Stimulated activated naive CD8-positive, alpha-beta T cell treated with anti-CD3 and anti-CD28 coated beads, Interleukin-15, amount 100 ng/mL, for 72 hours (primary cell): ENCODE measurements at regions not wholly inside any gene's neighbourhood (a gene's known extent, or its start where the extent isn't known, plus 50 kb on each side); places are given as distances from the start of the nearest gene placed in this dataset.
"Not testable (repeated sequence)": the region's sequence is repeated elsewhere in the genome, so short reads cannot be mapped to it uniquely, and the experiment has no call there.

Source experiments
- ATAC-seq: fragments of 150-1000 bp; cut with Tn5 transposase; 2 replicates; pipeline ENCODE4 v1.10.0; 2021; ENCODE audit warnings: mild to moderate bottlenecking, moderate library complexity
- DNase-seq, 2 donors: peaks; one replicate each; pipeline ENCODE4 v3.0.0; 2021 to 2022
- H3K27ac Mint-ChIP-seq, 2 donors: one replicate each; pipeline ENCODE4 v1.8.0; 2022; ENCODE audit warnings: mild to moderate bottlenecking in 2 of 2, mixed read lengths in 2 of 2, moderate library complexity in 2 of 2
- H3K27me3 Mint-ChIP-seq: one replicate; pipeline ENCODE4 v1.8.0; 2022; ENCODE audit warnings: mixed read lengths
- H3K4me1 Mint-ChIP-seq: one replicate; pipeline ENCODE4 v1.8.0; 2022; ENCODE audit warnings: mild to moderate bottlenecking, mixed read lengths
- H3K4me3 Mint-ChIP-seq, 2 donors: one replicate each; pipeline ENCODE4 v1.8.0; 2022; ENCODE audit warnings: mild to moderate bottlenecking in 2 of 2, mixed read lengths in 2 of 2, moderate library complexity in 1 of 2
- H3K9me3 Mint-ChIP-seq, 2 donors: one replicate each; pipeline ENCODE4 v1.8.0; 2022; ENCODE audit warnings: mixed read lengths in 2 of 2

DNA sequence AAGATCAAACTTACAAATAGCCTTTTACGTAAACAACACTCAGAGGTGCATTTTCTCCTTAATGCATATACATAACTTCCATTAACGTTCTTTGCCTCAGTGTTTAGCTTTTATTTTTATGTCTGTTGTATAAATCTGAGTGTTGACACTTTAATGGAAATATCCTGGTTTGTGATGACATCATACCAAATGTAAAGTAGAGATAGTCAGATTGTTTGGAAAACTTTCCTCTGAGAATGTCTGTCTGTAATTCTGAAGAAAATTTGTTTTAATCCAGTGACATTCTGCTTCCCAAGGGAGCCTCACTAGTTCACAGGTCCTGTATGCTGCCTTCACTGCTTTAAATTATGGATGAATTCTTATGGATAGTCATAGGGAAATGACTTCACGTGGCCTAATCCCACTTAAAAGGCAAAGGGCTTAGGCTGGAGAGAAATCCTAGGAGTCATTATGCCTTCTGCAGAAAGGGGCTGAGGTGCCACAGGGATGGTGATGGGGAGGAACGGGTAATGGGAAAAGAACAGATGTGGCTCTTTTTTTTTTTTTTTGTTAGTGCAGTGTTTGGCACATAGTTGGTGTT lies 93.2 kb downstream of the DNAJB9 start:
- H3K27me3 Mint-ChIP-seq: no peaks in the 10 kb centered on the region
- no peaks in the 10 kb centered on the region for H3K9me3 Mint-ChIP-seq
- no peak overlapping the region for H3K27ac Mint-ChIP-seq
- DNase-seq (no peak), ATAC-seq (no peak)
- H3K4me1 Mint-ChIP-seq: no peaks in the 10 kb centered on the region
- no peak overlapping the region for H3K4me3 Mint-ChIP-seq

DNA sequence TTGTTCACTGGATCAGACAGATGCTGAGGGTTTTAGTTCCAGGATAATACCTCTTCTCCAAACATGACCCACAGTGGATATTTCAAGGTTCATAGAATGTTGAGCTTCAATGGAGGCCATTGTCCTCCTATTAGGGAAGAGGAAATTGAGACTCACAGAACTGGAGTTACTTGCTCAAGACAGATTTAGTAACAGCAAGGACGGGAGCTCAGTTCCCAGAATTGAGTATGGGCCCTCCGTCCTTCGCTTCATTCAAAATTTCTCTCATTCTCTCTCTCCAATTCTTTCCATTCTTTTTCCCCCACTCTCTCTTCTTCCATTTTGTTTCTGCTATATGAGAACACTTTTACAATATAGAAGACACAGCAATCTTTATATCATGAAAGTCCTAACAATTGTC lies 94.0 kb downstream of the DNAJB9 start:
- H3K4me1 Mint-ChIP-seq: no peaks in the 10 kb centered on the region
- no peak overlapping the region for H3K27ac Mint-ChIP-seq
- no peaks in the 10 kb centered on the region for H3K9me3 Mint-ChIP-seq
- no peak overlapping the region for H3K4me3 Mint-ChIP-seq
- peaks cover 2% of the 10 kb centered on the region for H3K27me3 Mint-ChIP-seq
- DNase-seq (no peak), ATAC-seq (no peak)

DNA sequence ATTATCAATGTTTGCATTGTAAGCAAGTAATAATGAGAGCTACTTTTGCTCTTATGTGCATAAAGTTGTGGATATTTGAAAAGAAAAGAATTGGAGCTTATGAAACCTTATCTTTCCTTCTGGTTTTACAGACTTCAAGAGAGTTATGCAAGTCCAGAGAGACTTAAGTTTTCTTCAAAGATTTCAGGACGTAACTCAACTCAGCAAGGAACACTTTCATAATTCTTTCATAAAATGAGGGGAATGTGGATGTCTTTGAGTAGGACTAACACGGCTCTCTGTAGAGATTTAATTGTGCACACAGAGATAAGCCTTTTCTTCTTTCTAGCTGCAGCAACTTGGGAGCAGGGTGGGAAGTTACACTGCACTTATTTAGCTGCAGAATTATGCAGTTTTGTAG lies 97.5 kb downstream of the DNAJB9 start:
- H3K4me3 Mint-ChIP-seq: no peak overlapping the region

DNA sequence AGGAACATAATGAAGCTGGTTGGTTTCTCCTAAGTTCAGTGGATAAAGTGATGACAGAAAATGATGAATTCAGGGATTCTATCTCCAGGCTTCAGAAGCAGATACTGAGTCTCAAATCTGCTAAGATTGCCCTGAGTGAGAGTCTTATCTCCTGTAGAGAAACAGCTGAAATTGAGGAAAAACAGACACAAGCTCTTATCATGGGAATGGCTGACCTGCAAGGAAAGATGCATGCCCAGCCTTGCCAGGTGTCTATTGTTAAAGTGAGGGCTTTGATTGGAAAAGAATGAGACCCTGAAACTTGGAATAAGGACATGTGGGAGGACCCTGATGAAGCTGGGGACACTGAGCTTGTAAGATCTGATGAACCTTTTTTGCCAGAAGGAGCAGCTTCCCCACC lies 100.3 kb downstream of the DNAJB9 start:
- Mint-ChIP-seq H3K4me3 (no peak overlapping the region), H3K27ac (no peak overlapping the region), H3K9me3 (no peaks in the 10 kb centered on the region), H3K4me1 (no peaks in the 10 kb centered on the region), H3K27me3 (peaks cover 12% of the 10 kb centered on the region)
- DNase-seq (no peak), ATAC-seq (no peak)

More for the DNA sequence above, 97.5 kb downstream of the DNAJB9 start:
- no peak overlapping the region for H3K27ac Mint-ChIP-seq
- H3K9me3 Mint-ChIP-seq: no peaks in the 10 kb centered on the region
- ATAC-seq (no peak), DNase-seq (no peak)
- peaks cover 12% of the 10 kb centered on the region for H3K27me3 Mint-ChIP-seq
- H3K4me1 Mint-ChIP-seq: no peaks in the 10 kb centered on the region

DNA sequence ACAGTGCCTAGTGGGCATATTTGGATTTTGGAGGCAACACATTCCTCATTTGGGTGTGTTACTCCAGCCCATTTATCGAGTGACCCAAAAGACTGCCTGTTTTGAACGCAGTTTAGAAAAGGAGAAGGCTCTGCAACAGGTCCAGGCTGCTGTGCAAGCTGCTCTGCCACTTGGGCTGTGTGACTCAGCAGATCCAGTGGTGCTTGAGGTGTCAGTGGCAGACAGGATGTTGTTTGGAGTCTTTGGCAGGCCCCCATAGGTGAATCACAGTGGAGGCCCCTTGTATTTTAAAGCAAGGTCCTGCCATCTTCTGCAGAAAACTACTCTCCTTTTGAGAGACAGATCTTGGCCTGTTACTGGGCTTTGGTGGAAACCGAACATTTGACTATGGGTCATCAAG lies 104.0 kb downstream of the DNAJB9 start:
- not testable (repeated sequence) for H3K9me3 Mint-ChIP-seq, DNase-seq, H3K4me1 Mint-ChIP-seq, ATAC-seq, H3K4me3 Mint-ChIP-seq
- Mint-ChIP-seq H3K27ac (peak overlapping the region in 1 of 2 donors; percentile 31), H3K27me3 (peaks cover 11% of the 10 kb centered on the region)

DNA sequence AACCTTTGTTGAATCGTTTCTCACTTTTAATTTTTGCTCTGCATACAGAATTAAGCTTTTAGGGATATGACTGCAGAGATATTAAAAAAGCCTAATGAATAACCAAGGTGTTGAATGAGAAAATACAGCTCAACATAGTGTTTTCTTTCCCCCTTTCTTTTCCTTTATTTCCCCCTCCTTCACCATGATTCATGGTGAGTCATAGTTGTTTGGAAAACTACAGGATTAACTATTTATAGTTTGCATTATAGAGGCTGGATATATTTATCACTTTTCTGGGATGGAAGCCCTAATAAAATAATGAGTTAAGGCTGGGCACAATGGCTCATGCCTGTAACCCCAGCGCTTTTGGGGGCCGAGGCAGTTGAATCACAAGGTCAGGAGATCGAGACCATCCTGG lies 115.0 kb downstream of the DNAJB9 start:
- Mint-ChIP-seq H3K4me3 (no peak overlapping the region), H3K9me3 (peaks cover 0 to 4% of the 10 kb centered on the region in 2 donors), H3K27me3 (no peaks in the 10 kb centered on the region), H3K4me1 (no peaks in the 10 kb centered on the region), H3K27ac (no peak overlapping the region)
- DNase-seq: no peak
- ATAC-seq: no peak

DNA sequence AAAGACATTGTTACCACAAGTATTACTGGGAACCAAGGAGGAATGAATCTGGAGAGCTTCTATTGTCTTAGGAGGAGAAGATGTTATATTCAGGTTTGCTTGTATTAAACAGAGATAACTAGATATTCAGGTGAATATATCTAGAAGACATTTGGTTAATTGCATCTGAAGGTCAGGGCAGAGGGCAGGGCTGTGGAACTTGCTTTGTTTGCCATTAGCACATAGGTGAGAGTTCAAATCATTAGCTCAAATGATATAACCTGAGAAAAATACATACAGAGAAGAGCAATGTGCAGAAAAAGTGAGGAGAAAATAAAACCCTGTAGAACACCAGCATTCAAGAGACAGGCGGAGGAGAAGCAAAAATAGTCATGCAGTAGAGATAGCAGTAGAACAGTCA lies 116.8 kb downstream of the DNAJB9 start:
- Mint-ChIP-seq H3K27ac (no peak overlapping the region), H3K9me3 (peaks cover 0 to 7% of the 10 kb centered on the region in 2 donors), H3K4me3 (no peak overlapping the region), H3K27me3 (no peaks in the 10 kb centered on the region), H3K4me1 (no peaks in the 10 kb centered on the region)
- ATAC-seq (no peak), DNase-seq (no peak)

DNA sequence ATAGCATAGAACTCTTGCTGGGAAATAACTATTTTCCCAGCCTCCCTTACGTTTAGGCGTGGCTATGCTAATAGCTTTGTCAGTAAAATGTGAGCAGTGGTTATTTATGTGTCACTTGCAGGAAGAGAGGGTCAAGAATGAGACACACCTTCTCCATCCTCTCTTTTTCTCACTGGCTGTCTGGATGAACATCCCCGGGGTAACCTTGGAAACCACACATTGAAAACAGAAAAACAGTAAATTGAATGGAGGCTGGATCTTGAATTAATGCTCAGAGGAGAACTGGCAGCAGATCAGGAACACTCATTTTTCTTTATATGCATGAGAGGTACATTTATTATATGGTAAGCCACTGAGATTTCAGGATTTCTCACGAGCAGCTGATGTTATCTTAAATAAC lies 127.6 kb downstream of the DNAJB9 start:
- Mint-ChIP-seq H3K27ac (no peak overlapping the region), H3K27me3 (peaks cover 11% of the 10 kb centered on the region), H3K4me3 (no peak overlapping the region), H3K9me3 (peaks cover 5 to 16% of the 10 kb centered on the region in 2 donors), H3K4me1 (no peaks in the 10 kb centered on the region)
- ATAC-seq (no peak), DNase-seq (no peak)

DNA sequence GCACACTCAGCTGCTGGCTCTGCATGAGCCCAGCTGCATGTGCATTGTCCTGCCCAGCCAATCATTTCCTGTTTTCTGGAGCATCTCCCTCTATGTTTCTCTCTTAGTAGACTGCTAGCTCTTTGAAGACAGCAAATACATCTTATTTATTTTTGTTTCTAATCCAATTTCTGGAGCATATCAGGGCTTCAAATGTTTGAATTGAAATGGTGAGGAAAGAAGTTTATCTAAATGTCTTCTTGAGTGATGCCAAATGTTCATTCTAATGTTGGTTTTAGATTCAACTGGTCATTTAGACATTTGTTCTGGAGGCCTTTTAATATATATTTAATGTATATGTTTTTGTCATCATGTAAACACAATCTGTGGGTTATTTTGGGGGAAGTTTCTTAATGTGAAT lies 141.9 kb downstream of the DNAJB9 start:
- H3K4me3 Mint-ChIP-seq: no peak overlapping the region
- H3K27ac Mint-ChIP-seq: peak overlapping the region in 1 of 2 donors; percentile 78
- peaks cover 25% of the 10 kb centered on the region for H3K27me3 Mint-ChIP-seq
- no peaks in the 10 kb centered on the region for H3K9me3 Mint-ChIP-seq
- ATAC-seq: no peak
- no peaks in the 10 kb centered on the region for H3K4me1 Mint-ChIP-seq
- no peak for DNase-seq

DNA sequence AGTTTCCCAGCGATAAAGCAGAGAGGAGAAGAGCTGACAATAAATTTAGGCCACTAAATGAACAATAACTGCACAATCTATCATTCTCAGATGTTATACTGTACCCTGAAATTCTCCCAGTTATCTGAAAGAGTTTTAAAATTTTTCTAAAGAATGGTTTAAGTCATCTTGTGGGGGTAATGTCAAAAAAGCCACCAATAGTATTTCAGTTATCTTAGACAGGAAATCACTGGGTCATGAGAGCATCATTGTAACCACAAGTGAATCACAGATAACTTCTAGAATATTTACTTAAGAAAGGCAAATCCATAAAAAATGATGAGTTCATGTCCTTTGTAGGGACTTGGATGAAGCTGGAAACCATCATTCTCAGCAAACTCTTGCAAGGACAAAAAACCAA lies 147.1 kb downstream of the DNAJB9 start:
- no peak for ATAC-seq
- DNase-seq: no peak
- Mint-ChIP-seq H3K4me1 (no peaks in the 10 kb centered on the region), H3K9me3 (no peaks in the 10 kb centered on the region), H3K27ac (no peak overlapping the region), H3K27me3 (peaks cover 18% of the 10 kb centered on the region), H3K4me3 (no peak overlapping the region)

DNA sequence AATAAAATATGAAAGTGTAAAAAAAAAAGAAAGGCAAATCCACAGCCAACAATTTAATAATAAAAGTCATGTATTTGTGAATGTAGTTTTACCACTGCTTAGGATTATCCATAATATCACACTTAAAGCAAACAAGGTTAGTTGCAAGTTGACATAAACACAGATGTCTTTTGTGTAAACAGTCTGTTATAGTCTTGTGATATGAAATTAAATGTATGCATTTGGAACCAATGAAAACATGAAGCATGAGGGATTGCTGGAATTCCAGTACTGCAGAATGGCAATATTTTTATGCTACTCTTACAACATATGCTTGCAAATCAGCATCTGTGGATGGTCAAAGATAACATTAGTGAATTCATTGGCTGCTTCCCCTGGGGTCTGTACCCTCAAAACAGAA lies 148.1 kb downstream of the DNAJB9 start:
- Mint-ChIP-seq H3K4me1 (no peaks in the 10 kb centered on the region), H3K9me3 (no peaks in the 10 kb centered on the region), H3K27ac (no peak overlapping the region), H3K4me3 (no peak overlapping the region), H3K27me3 (peaks cover 13% of the 10 kb centered on the region)
- DNase-seq (no peak), ATAC-seq (no peak)

DNA sequence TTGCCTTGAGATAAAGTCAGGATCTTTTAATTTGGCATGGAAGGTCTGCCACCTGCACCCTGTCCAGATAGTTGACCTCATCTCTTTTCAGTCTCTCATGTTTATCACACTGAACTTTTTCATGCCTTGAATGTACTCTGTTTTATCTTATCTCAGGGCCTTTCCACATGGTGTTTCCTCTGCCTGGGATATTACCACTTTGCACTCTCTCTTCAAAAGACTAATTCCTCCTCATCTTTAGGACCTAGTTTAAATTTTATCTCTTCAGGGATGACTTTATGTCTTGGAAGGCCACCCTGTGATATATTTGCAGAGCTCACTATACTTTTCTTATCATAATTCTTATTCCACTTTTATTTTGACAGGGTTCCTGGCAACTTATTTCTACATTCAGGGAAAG lies 150.0 kb downstream of the DNAJB9 start:
- H3K9me3 Mint-ChIP-seq: no peaks in the 10 kb centered on the region
- ATAC-seq (no peak), DNase-seq (no peak)
- H3K27ac Mint-ChIP-seq: no peak overlapping the region
- H3K4me3 Mint-ChIP-seq: no peak overlapping the region
- no peaks in the 10 kb centered on the region for H3K4me1 Mint-ChIP-seq
- H3K27me3 Mint-ChIP-seq: peaks cover 7% of the 10 kb centered on the region

DNA sequence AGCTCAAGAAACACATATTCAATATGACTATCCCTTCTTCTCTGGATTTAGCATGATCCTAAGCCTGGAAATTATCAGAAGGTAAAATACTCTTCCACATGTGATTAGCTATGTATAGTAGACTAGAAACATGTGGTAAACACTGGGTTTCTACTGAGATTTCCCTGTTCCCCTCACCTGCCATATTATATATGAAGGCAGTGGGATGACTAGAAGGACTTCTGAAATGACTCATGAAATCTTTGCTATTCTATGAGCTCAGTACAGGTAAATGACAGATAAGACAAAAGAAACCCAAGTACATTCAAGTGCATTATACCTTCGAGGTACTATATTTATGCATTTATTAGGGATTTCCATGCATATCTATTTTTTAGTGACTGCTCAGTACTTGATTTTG lies 152.9 kb downstream of the DNAJB9 start:
- ATAC-seq: no peak
- Mint-ChIP-seq H3K27me3 (no peaks in the 10 kb centered on the region), H3K9me3 (no peaks in the 10 kb centered on the region), H3K4me3 (no peak overlapping the region), H3K27ac (no peak overlapping the region), H3K4me1 (no peaks in the 10 kb centered on the region)
- DNase-seq: no peak

DNA sequence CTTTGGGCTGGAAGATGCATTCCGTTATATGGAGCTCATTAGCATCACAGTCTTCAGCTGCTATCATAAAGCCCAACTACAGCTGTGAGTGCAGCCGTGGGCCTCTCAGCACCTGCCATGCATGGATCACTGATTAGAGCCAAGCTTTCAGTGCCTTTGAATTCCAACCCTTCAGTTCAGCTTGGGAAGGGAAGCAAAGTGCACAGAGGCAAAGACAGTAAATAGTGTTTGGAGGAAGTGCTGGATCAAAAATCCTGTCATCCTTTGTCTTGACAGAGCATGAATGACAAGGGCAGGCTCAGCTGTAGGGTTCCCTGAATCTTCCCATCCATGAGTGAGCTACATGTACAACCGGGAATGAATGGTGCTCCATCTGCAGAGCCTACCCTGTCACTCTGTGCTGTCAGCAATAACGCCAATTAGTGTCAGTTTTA lies 153.7 kb downstream of the DNAJB9 start:
- ATAC-seq (no peak), DNase-seq (no peak)
- Mint-ChIP-seq H3K27me3 (no peaks in the 10 kb centered on the region), H3K27ac (no peak overlapping the region), H3K4me3 (no peak overlapping the region), H3K4me1 (no peaks in the 10 kb centered on the region), H3K9me3 (no peaks in the 10 kb centered on the region)

DNA sequence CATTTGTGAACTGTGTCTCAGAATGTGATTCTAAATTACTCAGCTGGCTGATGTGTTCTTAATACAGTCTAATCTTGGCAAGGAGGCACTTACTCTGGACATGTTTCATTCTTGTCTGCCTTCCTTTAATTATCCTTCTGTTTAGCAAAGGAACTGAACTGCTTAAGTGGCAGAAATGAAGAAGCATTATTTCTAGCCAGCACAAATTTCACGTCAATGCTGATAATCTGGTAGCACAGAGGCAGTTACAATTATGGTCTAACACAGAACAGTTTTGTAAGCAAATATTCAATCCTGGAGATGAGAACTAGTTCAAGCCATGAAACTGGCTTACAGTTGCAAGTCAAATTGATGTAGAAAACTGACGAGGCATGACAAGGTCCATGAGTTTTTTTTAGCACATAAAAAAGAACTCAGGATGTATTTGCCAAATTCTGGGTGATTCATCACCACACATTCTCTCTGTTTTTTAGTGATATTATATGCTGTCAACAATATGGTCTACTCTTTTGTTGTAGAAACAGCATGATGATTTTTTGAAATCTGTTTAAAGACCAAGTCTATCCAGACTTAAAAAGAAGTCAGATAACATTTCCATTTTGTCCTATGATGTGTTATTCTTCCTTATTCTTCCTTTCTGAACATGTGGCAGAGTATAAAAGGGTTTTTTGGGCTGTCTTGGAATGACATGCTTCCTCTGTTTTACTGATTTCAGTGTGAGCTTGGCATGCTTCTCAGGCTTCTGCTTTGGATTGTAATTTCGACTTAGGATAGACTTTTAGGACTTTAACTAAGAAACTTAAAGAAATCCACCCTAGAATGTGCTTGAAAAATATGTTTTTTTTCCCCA lies 154.8 kb downstream of the DNAJB9 start:
- Mint-ChIP-seq H3K4me1 (no peaks in the 10 kb centered on the region), H3K27ac (no peak overlapping the region), H3K9me3 (no peaks in the 10 kb centered on the region), H3K27me3 (no peaks in the 10 kb centered on the region), H3K4me3 (no peak overlapping the region)
- DNase-seq (no peak), ATAC-seq (no peak)

DNA sequence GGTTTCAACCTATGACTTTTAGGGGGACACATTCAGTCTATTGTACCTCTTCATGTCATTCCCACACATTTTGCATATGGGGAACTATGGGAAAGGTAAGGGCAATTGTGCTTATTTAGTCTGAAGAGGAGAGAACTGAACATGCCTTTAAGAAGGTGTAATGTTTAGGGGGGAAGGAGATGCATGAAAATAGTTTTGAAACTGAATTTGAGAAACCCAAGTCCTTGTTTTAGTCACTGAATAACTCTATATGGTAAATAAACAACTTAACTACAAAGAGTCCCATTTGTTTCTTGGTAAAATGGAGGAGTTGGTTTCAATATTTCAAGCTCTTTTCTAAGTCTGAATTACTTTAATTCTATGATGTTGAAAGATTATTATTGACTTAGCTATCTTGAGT lies 166.1 kb downstream of the DNAJB9 start:
- no peaks in the 10 kb centered on the region for H3K27me3 Mint-ChIP-seq
- no peaks in the 10 kb centered on the region for H3K4me1 Mint-ChIP-seq
- no peak overlapping the region for H3K4me3 Mint-ChIP-seq
- no peak for ATAC-seq
- no peak for DNase-seq
- peak overlapping the region in 1 of 2 donors; percentile 3 for H3K27ac Mint-ChIP-seq
- no peaks in the 10 kb centered on the region for H3K9me3 Mint-ChIP-seq
